ENCODE measurements at regions not wholly inside any gene's neighbourhood (a gene's known extent, or its start where the extent isn't known, plus 50 kb on each side); places are given as distances from the start of the nearest gene placed in this dataset.
A peak's percentile ranks its signal among the peaks of the same experiment; 100 is the strongest.

- peaks cover 15% of the 10 kb centered on the region for H3K4me1 Mint-ChIP-seq
- no peaks in the 10 kb centered on the region for H3K9me3 Mint-ChIP-seq
- peak overlapping the region in 1 of 2 donors; percentile 37 for H3K27ac Mint-ChIP-seq
- DNase-seq (no peak), ATAC-seq (no peak)
- no peak overlapping the region for H3K4me3 Mint-ChIP-seq
- no peaks in the 10 kb centered on the region for H3K27me3 Mint-ChIP-seq
These were observed 52.4 kb upstream of the WDR26 start for GRCh38 chr1:224486801-224487583.

GRCh38 chr1:224488806-224489499, 54.4 kb upstream of the WDR26 start:
- H3K27me3 Mint-ChIP-seq, result no peaks in the 10 kb centered on the region
- H3K27ac Mint-ChIP-seq, result peak overlapping the region in 1 of 2 donors; percentile 57
- no peaks in the 10 kb centered on the region for H3K9me3 Mint-ChIP-seq
- peak overlapping the region in 1 of 2 donors; percentile 48 for H3K4me3 Mint-ChIP-seq
- peak; percentile 81 for ATAC-seq
- no peak for DNase-seq
- peaks cover 15% of the 10 kb centered on the region for H3K4me1 Mint-ChIP-seq

GRCh38 chr1:224489534-224490365, 55.2 kb upstream of the WDR26 start:
- H3K4me1 Mint-ChIP-seq, result peaks cover 15% of the 10 kb centered on the region
- no peak for DNase-seq
- H3K27ac Mint-ChIP-seq, result no peak overlapping the region
- no peak for ATAC-seq
- H3K9me3 Mint-ChIP-seq, result no peaks in the 10 kb centered on the region
- H3K4me3 Mint-ChIP-seq, result peak overlapping the region in 1 of 2 donors; percentile 48
- H3K27me3 Mint-ChIP-seq, result no peaks in the 10 kb centered on the region

GRCh38 chr1:224490549-224491537, 56.2 kb upstream of the WDR26 start:
- Mint-ChIP-seq H3K9me3 (no peaks in the 10 kb centered on the region), H3K4me3 (no peak overlapping the region), H3K27me3 (no peaks in the 10 kb centered on the region), H3K27ac (no peak overlapping the region), H3K4me1 (peaks cover 15% of the 10 kb centered on the region)
- DNase-seq (no peak), ATAC-seq (no peak)

GRCh38 chr1:224492015-224492414, 57.4 kb upstream of the WDR26 start:
- no peak overlapping the region for H3K4me3 Mint-ChIP-seq
- no peaks in the 10 kb centered on the region for H3K27me3 Mint-ChIP-seq
- ATAC-seq (no peak), DNase-seq (no peak)
- peaks cover 4 to 5% of the 10 kb centered on the region in 2 donors for H3K9me3 Mint-ChIP-seq
- H3K4me1 Mint-ChIP-seq, result peaks cover 16% of the 10 kb centered on the region
- H3K27ac Mint-ChIP-seq, result no peak overlapping the region

- Mint-ChIP-seq H3K4me1 (peaks cover 22% of the 10 kb centered on the region), H3K27ac (no peak overlapping the region), H3K9me3 (peaks cover 6 to 8% of the 10 kb centered on the region in 2 donors), H3K4me3 (no peak overlapping the region), H3K27me3 (no peaks in the 10 kb centered on the region)
- ATAC-seq (no peak), DNase-seq (no peak)
These were observed 58.0 kb upstream of the WDR26 start for GRCh38 chr1:224492632-224493031.

GRCh38 chr1:224493269-224493668, 58.7 kb upstream of the WDR26 start:
- Mint-ChIP-seq H3K9me3 (peaks cover 6 to 8% of the 10 kb centered on the region in 2 donors), H3K27me3 (no peaks in the 10 kb centered on the region), H3K27ac (no peak overlapping the region), H3K4me3 (no peak overlapping the region), H3K4me1 (peaks cover 28% of the 10 kb centered on the region)
- DNase-seq, result no peak
- ATAC-seq, result no peak

GRCh38 chr1:224494343-224494742, 59.7 kb upstream of the WDR26 start:
- Mint-ChIP-seq H3K27me3 (no peaks in the 10 kb centered on the region), H3K27ac (no peak overlapping the region), H3K9me3 (peaks cover 6 to 8% of the 10 kb centered on the region in 2 donors), H3K4me3 (no peak overlapping the region), H3K4me1 (peaks cover 30% of the 10 kb centered on the region)
- no peak for DNase-seq
- no peak for ATAC-seq

GRCh38 chr1:224495866-224496265, 61.3 kb upstream of the WDR26 start:
- DNase-seq (no peak), ATAC-seq (no peak)
- H3K27me3 Mint-ChIP-seq, result no peaks in the 10 kb centered on the region
- H3K9me3 Mint-ChIP-seq, result peaks cover 6 to 8% of the 10 kb centered on the region in 2 donors
- H3K4me3 Mint-ChIP-seq, result no peak overlapping the region
- H3K4me1 Mint-ChIP-seq, result peaks cover 35% of the 10 kb centered on the region
- H3K27ac Mint-ChIP-seq, result no peak overlapping the region

- Mint-ChIP-seq H3K4me3 (peak overlapping the region in 1 of 2 donors; percentile 37), H3K27ac (no peak overlapping the region), H3K4me1 (peaks cover 39% of the 10 kb centered on the region), H3K9me3 (peaks cover 6 to 8% of the 10 kb centered on the region in 2 donors), H3K27me3 (peaks cover 5% of the 10 kb centered on the region)
- ATAC-seq (no peak), DNase-seq (no peak)
These were observed 62.2 kb upstream of the WDR26 start for GRCh38 chr1:224496826-224497225.

GRCh38 chr1:224497714-224498573, 63.3 kb upstream of the WDR26 start:
- Mint-ChIP-seq H3K4me3 (peak overlapping the region; percentile 68 to 76), H3K27me3 (peaks cover 11% of the 10 kb centered on the region), H3K9me3 (peaks cover 6 to 8% of the 10 kb centered on the region in 2 donors), H3K4me1 (peaks cover 45% of the 10 kb centered on the region), H3K27ac (peak overlapping the region; percentile 90 to 93)
- DNase-seq, result peak; percentile 71 to 84
- ATAC-seq, result peak; percentile 99

GRCh38 chr1:224498574-224499170, 64.1 kb upstream of the WDR26 start:
- Mint-ChIP-seq H3K27me3 (peaks cover 17% of the 10 kb centered on the region), H3K4me1 (peaks cover 52% of the 10 kb centered on the region), H3K4me3 (peak overlapping the region; percentile 68 to 76), H3K9me3 (peaks cover 6 to 8% of the 10 kb centered on the region in 2 donors), H3K27ac (peak overlapping the region; percentile 84 to 90)
- ATAC-seq (peak; percentile 19), DNase-seq (no peak)

- no peak overlapping the region for H3K4me3 Mint-ChIP-seq
- ATAC-seq (no peak), DNase-seq (no peak)
- H3K27ac Mint-ChIP-seq, result peak overlapping the region in 1 of 2 donors; percentile 35
- peaks cover 57% of the 10 kb centered on the region for H3K4me1 Mint-ChIP-seq
- H3K9me3 Mint-ChIP-seq, result peaks cover 6 to 8% of the 10 kb centered on the region in 2 donors
- peaks cover 20% of the 10 kb centered on the region for H3K27me3 Mint-ChIP-seq
These were observed 64.6 kb upstream of the WDR26 start for GRCh38 chr1:224499204-224499603.

Measured in stimulated activated naive CD8-positive, alpha-beta T cell treated with anti-CD3 and anti-CD28 coated beads, Interleukin-15, amount 100 ng/mL, for 72 hours (primary cell).